ENCODE measurements at regions not wholly inside any gene's neighbourhood (a gene's known extent, or its start where the extent isn't known, plus 50 kb on each side); places are given as distances from the start of the nearest gene placed in this dataset.
A peak's percentile ranks its signal among the peaks of the same experiment; 100 is the strongest.

GRCh38 chr6:3516092-3516491, 59.2 kb upstream of the SLC22A23 start:
- no TSS peak for BruUV-seq (replicated peaks)
- intact Hi-C loops (cut with micrococcal nuclease; ENCODE audit: unreplicated experiment) (no loop called here), in situ Hi-C loops (cut with HindIII; ENCODE audit: low pct_unique_long_range_greater_than_20kb, low sequenced_read_pairs) (no loop called here)
- Histone ChIP-seq H3K4me3 (ENCODE audit: low read depth in 2 of 2, low read length in 2 of 2) (no peak overlapping the region), H3K36me3 (ENCODE audit: control insufficient read depth, insufficient read depth, low read length) (no peaks in the 10 kb centered on the region), H3K27me3 (ENCODE audit: control insufficient read depth, insufficient read depth, low read length) (peaks cover 2% of the 10 kb centered on the region; the same call in 1 of the 2 replicates), H3K27ac (ENCODE audit: low read length) (no peak overlapping the region), H3K9me3 (ENCODE audit: control insufficient read depth, insufficient read depth, low read depth, low read length) (no peaks in the 10 kb centered on the region), H3K4me1 (ENCODE audit: control insufficient read depth, insufficient read depth, low read length) (no peaks in the 10 kb centered on the region)
- TF ChIP-seq REST (IDR thresholded peaks at IDR 0.05; ENCODE audit: insufficient read depth in 1 of 2, low read depth in 2 of 2, low read length in 1 of 2) = no peak
- no peak for TF ChIP-seq SIN3A (IDR thresholded peaks at IDR 0.05; ENCODE audit: borderline replicate concordance, insufficient read depth, low read depth, low read length)
- no peak for TF ChIP-seq TCF7L2 (IDR thresholded peaks at IDR 0.05; ENCODE audit: low read depth, low read length)
- no peak for TF ChIP-seq POLR2AphosphoS5 (IDR thresholded peaks at IDR 0.05; ENCODE audit: low read depth, low read length)
- no peak for TF ChIP-seq CTCF (IDR thresholded peaks at IDR 0.05)
- ATAC-seq (0 out of 2 replicates have a peak, but pooled peaks have one; percentile 40), DNase-seq (ENCODE audit: low read depth, low spot score) (no peak)
- ChIA-PET CTCF (no interaction called here), POLR2A (no interaction called here)

GRCh38 chr6:3515669-3516068, 58.8 kb upstream of the SLC22A23 start:
- Histone ChIP-seq H3K4me3 (ENCODE audit: low read depth in 2 of 2, low read length in 2 of 2) (no peak overlapping the region), H3K27me3 (ENCODE audit: control insufficient read depth, insufficient read depth, low read length) (peaks cover 2% of the 10 kb centered on the region; the same call in 1 of the 2 replicates), H3K27ac (ENCODE audit: low read length) (no peak overlapping the region), H3K4me1 (ENCODE audit: control insufficient read depth, insufficient read depth, low read length) (no peaks in the 10 kb centered on the region), H3K9me3 (ENCODE audit: control insufficient read depth, insufficient read depth, low read depth, low read length) (no peaks in the 10 kb centered on the region), H3K36me3 (ENCODE audit: control insufficient read depth, insufficient read depth, low read length) (no peaks in the 10 kb centered on the region)
- BruUV-seq (replicated peaks) = no TSS peak
- in situ Hi-C loops (cut with HindIII; ENCODE audit: low pct_unique_long_range_greater_than_20kb, low sequenced_read_pairs) = no loop called here
- POLR2A ChIA-PET = no interaction called here
- intact Hi-C loops (cut with micrococcal nuclease; ENCODE audit: unreplicated experiment) = no loop called here
- DNase-seq (ENCODE audit: low read depth, low spot score) (no peak), ATAC-seq (no peak)
- TF ChIP-seq REST (IDR thresholded peaks at IDR 0.05; ENCODE audit: insufficient read depth in 1 of 2, low read depth in 2 of 2, low read length in 1 of 2) (no peak), POLR2AphosphoS5 (IDR thresholded peaks at IDR 0.05; ENCODE audit: low read depth, low read length) (no peak), SIN3A (IDR thresholded peaks at IDR 0.05; ENCODE audit: borderline replicate concordance, insufficient read depth, low read depth, low read length) (no peak), CTCF (IDR thresholded peaks at IDR 0.05) (no peak), TCF7L2 (IDR thresholded peaks at IDR 0.05; ENCODE audit: low read depth, low read length) (no peak)
- CTCF ChIA-PET = no interaction called here
